ENCODE measurements at regions not wholly inside any gene's neighbourhood (a gene's known extent, or its start where the extent isn't known, plus 50 kb on each side); places are given as distances from the start of the nearest gene placed in this dataset.
"Not testable (repeated sequence)": the region's sequence is repeated elsewhere in the genome, so short reads cannot be mapped to it uniquely, and the experiment has no call there.

DNA sequence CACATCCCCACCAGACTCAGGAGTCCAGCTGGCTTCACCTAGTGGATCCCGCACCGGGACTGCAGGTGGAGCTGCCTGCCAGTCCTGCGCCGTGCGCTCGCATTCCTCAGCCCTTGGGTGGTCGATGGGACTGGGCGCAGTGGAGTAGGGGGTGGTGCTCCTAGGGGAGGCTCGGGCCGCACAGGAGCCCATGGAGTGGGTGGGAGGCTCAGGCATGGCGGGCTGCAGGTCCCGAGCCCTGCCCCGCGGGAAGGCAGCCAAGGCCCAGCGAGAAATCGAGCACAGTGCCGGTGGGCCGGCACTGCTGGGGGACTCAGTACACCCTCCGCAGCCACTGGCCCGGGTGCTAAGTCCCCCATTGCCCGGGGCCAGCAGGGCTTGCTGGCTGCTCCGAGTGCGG, 153.7 kb upstream of the NRIP1 start:
- TF ChIP-seq, protein P1, sequence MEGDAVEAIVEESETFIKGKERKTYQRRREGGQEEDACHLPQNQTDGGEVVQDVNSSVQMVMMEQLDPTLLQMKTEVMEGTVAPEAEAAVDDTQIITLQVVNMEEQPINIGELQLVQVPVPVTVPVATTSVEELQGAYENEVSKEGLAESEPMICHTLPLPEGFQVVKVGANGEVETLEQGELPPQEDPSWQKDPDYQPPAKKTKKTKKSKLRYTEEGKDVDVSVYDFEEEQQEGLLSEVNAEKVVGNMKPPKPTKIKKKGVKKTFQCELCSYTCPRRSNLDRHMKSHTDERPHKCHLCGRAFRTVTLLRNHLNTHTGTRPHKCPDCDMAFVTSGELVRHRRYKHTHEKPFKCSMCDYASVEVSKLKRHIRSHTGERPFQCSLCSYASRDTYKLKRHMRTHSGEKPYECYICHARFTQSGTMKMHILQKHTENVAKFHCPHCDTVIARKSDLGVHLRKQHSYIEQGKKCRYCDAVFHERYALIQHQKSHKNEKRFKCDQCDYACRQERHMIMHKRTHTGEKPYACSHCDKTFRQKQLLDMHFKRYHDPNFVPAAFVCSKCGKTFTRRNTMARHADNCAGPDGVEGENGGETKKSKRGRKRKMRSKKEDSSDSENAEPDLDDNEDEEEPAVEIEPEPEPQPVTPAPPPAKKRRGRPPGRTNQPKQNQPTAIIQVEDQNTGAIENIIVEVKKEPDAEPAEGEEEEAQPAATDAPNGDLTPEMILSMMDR (IDR thresholded peaks at IDR 0.05): not testable (repeated sequence)
- TF ChIP-seq POLR2A (IDR thresholded peaks at IDR 0.05): not testable (repeated sequence)

Measured in heart left ventricle (tissue), 13 donors.